Suppressor macrophage treated with lipopolysaccharide for 4 hours (primary cell): ENCODE measurements at regions not wholly inside any gene's neighbourhood (a gene's known extent, or its start where the extent isn't known, plus 50 kb on each side); places are given as distances from the start of the nearest gene placed in this dataset.

Experiments
- DNase-seq: peaks from one replicate; pipeline ENCODE4 v3.0.0-alpha.2; 2020

GRCh38 chr1:54497338-54497737, 50.7 kb upstream of the ACOT11 start:
- no peak for DNase-seq

- no peak for DNase-seq
These were observed 52.1 kb upstream of the ACOT11 start for GRCh38 chr1:54495954-54496353.

GRCh38 chr1:54493608-54494007, 54.4 kb upstream of the ACOT11 start:
- DNase-seq = no peak

GRCh38 chr1:54490361-54491248, 57.4 kb upstream of the ACOT11 start:
- no peak for DNase-seq

- no peak for DNase-seq
These were observed 58.3 kb upstream of the ACOT11 start for GRCh38 chr1:54489627-54490250.

GRCh38 chr1:54488779-54489626, 59.0 kb upstream of the ACOT11 start:
- DNase-seq = peak; percentile 78

- DNase-seq = peak; percentile 91
These were observed 59.8 kb upstream of the ACOT11 start for GRCh38 chr1:54488065-54488750.

GRCh38 chr1:54487571-54488050, 60.4 kb upstream of the ACOT11 start:
- no peak for DNase-seq

- DNase-seq = no peak
These were observed 61.1 kb upstream of the ACOT11 start for GRCh38 chr1:54486907-54487306.

- DNase-seq = peak; percentile 48
These were observed 62.6 kb upstream of the ACOT11 start for GRCh38 chr1:54485416-54485815.

GRCh38 chr1:54483875-54484437, 64.1 kb upstream of the ACOT11 start:
- no peak for DNase-seq

GRCh38 chr1:54481201-54481884, 66.7 kb upstream of the ACOT11 start:
- DNase-seq = no peak

GRCh38 chr1:54480525-54480848, 67.5 kb upstream of the ACOT11 start:
- no peak for DNase-seq

- DNase-seq = no peak
These were observed 68.0 kb upstream of the ACOT11 start for GRCh38 chr1:54479841-54480524.

- DNase-seq = no peak
These were observed 68.8 kb upstream of the ACOT11 start for GRCh38 chr1:54479251-54479650.

GRCh38 chr1:54477153-54477561, 70.9 kb upstream of the ACOT11 start:
- DNase-seq = no peak

- no peak for DNase-seq
These were observed 70.4 kb upstream of the SSBP3 start for GRCh38 chr1:54476530-54477109.

- no peak for DNase-seq
These were observed 69.8 kb upstream of the SSBP3 start for GRCh38 chr1:54475946-54476516.

GRCh38 chr1:54475357-54475881, 69.2 kb upstream of the SSBP3 start:
- no peak for DNase-seq
